Liver (tissue), 8 donors: ENCODE measurements at regions not wholly inside any gene's neighbourhood (a gene's known extent, or its start where the extent isn't known, plus 50 kb on each side); places are given as distances from the start of the nearest gene placed in this dataset.

Source experiments
- DNase-seq: peaks from one replicate; pipeline ENCODE4 v3.0.0-alpha.2; 2017; ENCODE audit warnings: low spot score
- H3K27ac ChIP-seq, 2 donors: one replicate each; pipeline ENCODE4 v1.7.0; 2013; ENCODE audit warnings: inconsistent platforms in 2 of 2, low read length in 2 of 2, control low read depth in 1 of 2, low read depth in 1 of 2, mild to moderate bottlenecking in 1 of 2
- H3K27me3 ChIP-seq, 4 donors: one replicate each; pipeline versions ENCODE4 v1.6.1 to v1.7.0; 2013; ENCODE audit warnings: low read length in 3 of 4, inconsistent platforms in 1 of 4, mild to moderate bottlenecking in 1 of 4, moderate library complexity in 1 of 4; ENCODE audit not compliant: control insufficient read depth in 4 of 4, insufficient read depth in 4 of 4
- H3K36me3 ChIP-seq, 4 donors: one replicate each; pipeline versions ENCODE4 v1.6.1 to v1.7.0; 2013; ENCODE audit warnings: low read length in 3 of 4, mild to moderate bottlenecking in 3 of 4, low read depth in 1 of 4, moderate library complexity in 1 of 4; ENCODE audit not compliant: control insufficient read depth in 4 of 4, insufficient read depth in 3 of 4
- H3K4me1 ChIP-seq, 4 donors: one replicate each; pipeline versions ENCODE4 v1.6.1 to v1.7.0; 2013; ENCODE audit warnings: low read length in 3 of 4, mild to moderate bottlenecking in 3 of 4, moderate library complexity in 1 of 4; ENCODE audit not compliant: control insufficient read depth in 4 of 4, insufficient read depth in 4 of 4
- H3K4me3 ChIP-seq, 3 donors: one replicate each; pipeline versions ENCODE4 v1.6.1 to v1.7.0; 2013; ENCODE audit warnings: low read length in 3 of 3, control low read depth in 1 of 3, low read depth in 1 of 3, mild to moderate bottlenecking in 1 of 3
- H3K9ac ChIP-seq, 2 donors: one replicate each; pipeline ENCODE4 v1.7.0; 2013; ENCODE audit warnings: low read length in 2 of 2, mild to moderate bottlenecking in 2 of 2, moderate library complexity in 2 of 2, control low read depth in 1 of 2, low read depth in 1 of 2
- H3K9me3 ChIP-seq, 4 donors: one replicate each; pipeline versions ENCODE4 v1.6.1 to v1.7.0; 2013; ENCODE audit warnings: low read length in 3 of 4; ENCODE audit not compliant: control insufficient read depth in 4 of 4
- ATF3 ChIP-seq: IDR thresholded peaks from 2 replicates; pipeline ENCODE4 v1.6.1; 2016; ENCODE audit warnings: antibody characterized with exemption
- CTCF ChIP-seq: fragments of 150-350 bp; IDR thresholded peaks from 2 replicates; pipeline ENCODE4 v1.5.1; 2017; ENCODE audit warnings: improper control_type of control experiment, low read depth, low read length; ENCODE audit not compliant: missing input control
- EGR1 ChIP-seq, 2 donors: IDR thresholded peaks; 2 replicates each; pipeline ENCODE4 v1.6.1; 2016 to 2018; ENCODE audit warnings: antibody characterized with exemption in 2 of 2, low read depth in 2 of 2
- FOXA1 ChIP-seq: IDR thresholded peaks from 2 replicates; pipeline ENCODE4 v1.6.1; 2016; ENCODE audit warnings: antibody characterized with exemption
- FOXA2 ChIP-seq: IDR thresholded peaks from 2 replicates; pipeline ENCODE4 v1.6.1; 2016; ENCODE audit warnings: antibody characterized with exemption
- GABPA ChIP-seq, 2 donors: IDR thresholded peaks in 1 of 2; conservative IDR thresholded peaks in 1 of 2; 2 replicates each; pipeline ENCODE4 v1.6.1; 2016; ENCODE audit warnings: antibody characterized with exemption in 2 of 2, mild to moderate bottlenecking in 1 of 2, moderate library complexity in 1 of 2
- HNF4A ChIP-seq, 2 donors: conservative IDR thresholded peaks; 2 replicates each; pipeline ENCODE4 v1.6.1; 2016; ENCODE audit warnings: antibody characterized with exemption in 2 of 2, mild to moderate bottlenecking in 2 of 2
- HNF4G ChIP-seq: IDR thresholded peaks from 2 replicates; pipeline ENCODE4 v1.6.1; 2016; ENCODE audit warnings: antibody characterized with exemption
- JUND ChIP-seq, 2 donors: IDR thresholded peaks; 2 replicates each; pipeline ENCODE4 v1.6.1; 2016; ENCODE audit warnings: antibody characterized with exemption in 2 of 2
- MAX ChIP-seq: IDR thresholded peaks from 2 replicates; pipeline ENCODE4 v1.6.1; 2016; ENCODE audit warnings: antibody characterized with exemption
- NR2F2 ChIP-seq: IDR thresholded peaks from 2 replicates; pipeline ENCODE4 v1.6.1; 2016; ENCODE audit warnings: antibody characterized with exemption
- RAD21 ChIP-seq, 2 donors: IDR thresholded peaks; 2 replicates each; pipeline ENCODE4 v1.6.1; 2016; ENCODE audit warnings: antibody characterized with exemption in 2 of 2, mild to moderate bottlenecking in 2 of 2
- REST ChIP-seq: IDR thresholded peaks from 2 replicates; pipeline ENCODE4 v1.6.1; 2016; ENCODE audit warnings: antibody characterized with exemption, mild to moderate bottlenecking
- RXRA ChIP-seq, 2 donors: IDR thresholded peaks; 2 replicates each; pipeline ENCODE4 v1.6.1; 2017 to 2018; ENCODE audit warnings: antibody characterized with exemption in 2 of 2, mild to moderate bottlenecking in 1 of 2
- SP1 ChIP-seq: IDR thresholded peaks from 2 replicates; pipeline ENCODE4 v1.6.1; 2018; ENCODE audit warnings: antibody characterized with exemption, mild to moderate bottlenecking
- TAF1 ChIP-seq: conservative IDR thresholded peaks from 2 replicates; pipeline ENCODE4 v1.6.1; 2016; ENCODE audit warnings: antibody characterized with exemption, mild to moderate bottlenecking
- YY1 ChIP-seq: IDR thresholded peaks from 2 replicates; pipeline ENCODE4 v1.6.1; 2016; ENCODE audit warnings: antibody characterized with exemption, mild to moderate bottlenecking
- ZBTB33 ChIP-seq: IDR thresholded peaks from 2 replicates; pipeline ENCODE4 v1.6.1; 2016; ENCODE audit warnings: antibody characterized with exemption
- WGBS: extraction: QIAGEN DNeasy Blood & Tissue Kit; methylation state at CpG from one replicate; pipeline ENCODE4 v1.1.7; 2013; 5-methylcytosine and 5-hydroxymethylcytosine counted together
- donor health status: healthy.
- donor health status: healthy.
- donor health status: healthy.
- donor health status: healthy.
- donor health status: healthy.

GRCh38 chr4:156505341-156505955 lies 466.2 kb downstream of the PDGFC start:
- Histone ChIP-seq H3K27ac (no peak overlapping the region), H3K4me3 (no peak overlapping the region), H3K36me3 (no peaks in the 10 kb centered on the region), H3K9ac (no peak overlapping the region), H3K27me3 (peaks cover 0 to 3% (median 0%) of the 10 kb centered on the region in 4 donors), H3K4me1 (no peaks in the 10 kb centered on the region), H3K9me3 (no peaks in the 10 kb centered on the region)
- no peak for TF ChIP-seq SP1
- TF ChIP-seq TAF1, result no peak
- no peak for TF ChIP-seq JUND (IDR thresholded peaks at IDR 0.05)
- no peak for TF ChIP-seq ZBTB33
- no peak for TF ChIP-seq HNF4A (conservative IDR thresholded peaks at IDR 0.05)
- TF ChIP-seq NR2F2, result no peak
- TF ChIP-seq CTCF, result no peak
- TF ChIP-seq HNF4G, result no peak
- no peak for TF ChIP-seq REST
- TF ChIP-seq YY1, result no peak
- TF ChIP-seq GABPA (IDR thresholded peaks at IDR 0.05 in 1 of 2, conservative IDR thresholded peaks at IDR 0.05 in 1 of 2), result no peak
- TF ChIP-seq RXRA (IDR thresholded peaks at IDR 0.05), result no peak
- no peak for TF ChIP-seq ATF3
- TF ChIP-seq EGR1 (IDR thresholded peaks at IDR 0.05; ENCODE audit: low read depth in 2 of 2), result no peak
- no peak for TF ChIP-seq MAX
- no peak for TF ChIP-seq RAD21 (IDR thresholded peaks at IDR 0.05)
- TF ChIP-seq FOXA2, result no peak
- no peak for TF ChIP-seq FOXA1
- WGBS, result 79% methylated on average over 12 of the region's 12 CpGs
- DNase-seq, result no peak
